Mesenchymal stem cell (in vitro differentiated cells and primary cell): ENCODE measurements at regions not wholly inside any gene's neighbourhood (a gene's known extent, or its start where the extent isn't known, plus 50 kb on each side); places are given as distances from the start of the nearest gene placed in this dataset.

Experiments
- DNase-seq: peaks from one replicate; pipeline ENCODE4 v3.0.0-alpha.2; 2013
- H2AFZ ChIP-seq: one replicate; pipeline ENCODE4 v1.6.1; 2013; ENCODE audit warnings: low read depth, mild to moderate bottlenecking, control low read depth, inconsistent platforms, low read length, moderate library complexity
- H2AK5ac ChIP-seq: 2 replicates; pipeline ENCODE4 v1.6.1; 2013; ENCODE audit warnings: low read length, moderate library complexity, mild to moderate bottlenecking, inconsistent platforms; ENCODE audit not compliant: severe bottlenecking
- H2BK120ac ChIP-seq: one replicate; pipeline ENCODE4 v1.6.1; 2013; ENCODE audit warnings: low read depth, mild to moderate bottlenecking, inconsistent platforms, low read length, moderate library complexity
- H2BK12ac ChIP-seq, 2 experiments: one replicate each; pipeline ENCODE4 v1.6.1; 2013; ENCODE audit warnings: inconsistent platforms in 2 of 2, low read length in 2 of 2, mild to moderate bottlenecking in 2 of 2, moderate library complexity in 2 of 2, control low read depth in 1 of 2
- H2BK15ac ChIP-seq: one replicate; pipeline ENCODE4 v1.6.1; 2013; ENCODE audit warnings: mild to moderate bottlenecking, low read depth, inconsistent platforms; ENCODE audit not compliant: poor library complexity, severe bottlenecking
- H2BK5ac ChIP-seq: 2 replicates; pipeline ENCODE4 v1.6.1; 2013; ENCODE audit warnings: low read depth, mild to moderate bottlenecking, low read length, control low read depth, inconsistent platforms; ENCODE audit not compliant: poor library complexity, severe bottlenecking
- H3K14ac ChIP-seq, 2 experiments: one replicate each; pipeline ENCODE4 v1.6.1; 2013; ENCODE audit warnings: inconsistent platforms in 2 of 2, low read length in 2 of 2, control low read depth in 1 of 2, mild to moderate bottlenecking in 1 of 2, moderate library complexity in 1 of 2
- H3K18ac ChIP-seq, 2 experiments: one replicate each; pipeline ENCODE4 v1.6.1; 2013; ENCODE audit warnings: inconsistent platforms in 2 of 2, low read length in 2 of 2, control low read depth in 1 of 2, low read depth in 1 of 2, mild to moderate bottlenecking in 1 of 2
- H3K23ac ChIP-seq, 2 experiments: one replicate each; pipeline ENCODE4 v1.6.1; 2013; ENCODE audit warnings: inconsistent platforms in 2 of 2, low read length in 2 of 2, mild to moderate bottlenecking in 2 of 2, moderate library complexity in 2 of 2, control low read depth in 1 of 2
- H3K27ac ChIP-seq: 2 replicates; pipeline ENCODE4 v1.5.1; 2013; ENCODE audit warnings: mild to moderate bottlenecking, moderate library complexity, low read length, control low read depth, inconsistent platforms; ENCODE audit not compliant: poor library complexity, severe bottlenecking
- H3K27me3 ChIP-seq, 2 experiments: 2 replicates each; pipeline versions ENCODE4 v1.6.1 to v1.7.0; 2013; ENCODE audit warnings: low read length in 2 of 2, mild to moderate bottlenecking in 2 of 2, moderate library complexity in 2 of 2, control low read depth in 1 of 2, inconsistent platforms in 1 of 2; ENCODE audit not compliant: control insufficient read depth in 1 of 2, insufficient read depth in 1 of 2
- H3K36me3 ChIP-seq, 2 experiments: 2 replicates each; pipeline versions ENCODE4 v1.6.1 to v1.7.0; 2013; ENCODE audit warnings: low read length in 2 of 2, control low read depth in 1 of 2, inconsistent platforms in 1 of 2, low read depth in 1 of 2, mild to moderate bottlenecking in 1 of 2; ENCODE audit not compliant: insufficient read depth in 2 of 2, control insufficient read depth in 1 of 2
- H3K4ac ChIP-seq, 2 experiments: one replicate each; pipeline ENCODE4 v1.6.1; 2013; ENCODE audit warnings: inconsistent platforms in 2 of 2, low read length in 2 of 2, mild to moderate bottlenecking in 2 of 2, moderate library complexity in 2 of 2, control low read depth in 1 of 2, low read depth in 1 of 2
- H3K4me1 ChIP-seq: 2 replicates; pipeline ENCODE4 v1.6.1; 2013; ENCODE audit warnings: low read depth, low read length, control low read depth; ENCODE audit not compliant: control insufficient read depth, insufficient read depth
- H3K4me2 ChIP-seq: 2 replicates; pipeline ENCODE4 v1.6.1; 2013; ENCODE audit warnings: low read length, mild to moderate bottlenecking, inconsistent platforms; ENCODE audit not compliant: poor library complexity, severe bottlenecking
- H3K4me3 ChIP-seq, 2 experiments: 2 replicates each; pipeline versions ENCODE4 v1.5.1 to v1.7.0; 2013; ENCODE audit warnings: low read length in 2 of 2, mild to moderate bottlenecking in 2 of 2, control low read depth in 1 of 2, low read depth in 1 of 2; ENCODE audit not compliant: insufficient read depth in 1 of 2
- H3K79me1 ChIP-seq: replicated peaks from 2 replicates; pipeline ENCODE4 v1.6.1; 2013; ENCODE audit warnings: mild to moderate bottlenecking, control low read depth, low read length, inconsistent platforms; ENCODE audit not compliant: poor library complexity, severe bottlenecking
- H3K9ac ChIP-seq: 2 replicates; pipeline ENCODE4 v1.7.0; 2013; ENCODE audit warnings: mild to moderate bottlenecking, low read length, moderate library complexity
- H3K9me3 ChIP-seq: 2 replicates; pipeline ENCODE4 v1.7.0; 2013; ENCODE audit warnings: mild to moderate bottlenecking, low read length; ENCODE audit not compliant: control insufficient read depth
- H4K8ac ChIP-seq: one replicate; pipeline ENCODE4 v1.6.1; 2013; ENCODE audit warnings: inconsistent platforms, mild to moderate bottlenecking, low read length, moderate library complexity
- H4K91ac ChIP-seq: one replicate; pipeline ENCODE4 v1.6.1; 2013; ENCODE audit warnings: mild to moderate bottlenecking, low read length, inconsistent platforms
- WGBS: methylation state at CpG from one replicate; pipeline ENCODE4 v1.1.7; 2013; ENCODE audit warnings: mixed read lengths; 5-methylcytosine and 5-hydroxymethylcytosine counted together

DNA sequence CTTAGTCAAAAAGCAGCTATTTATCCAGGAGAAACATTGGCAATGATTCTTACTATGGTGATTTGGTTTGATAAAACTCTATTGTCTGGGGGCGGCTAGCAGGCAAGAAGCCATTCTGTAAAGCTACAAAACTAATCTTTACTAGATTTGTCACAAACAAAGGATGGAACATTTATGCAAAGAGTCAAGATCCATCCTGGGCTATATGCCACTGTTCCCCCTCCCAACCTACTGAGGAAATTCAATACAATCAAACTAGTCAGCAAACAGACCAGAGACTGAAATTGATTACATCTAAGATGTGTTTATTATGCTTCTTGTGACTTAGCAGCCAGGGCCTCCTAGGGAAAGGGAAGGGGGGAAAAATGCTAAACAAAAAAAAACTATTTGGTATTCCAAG, 397.6 kb downstream of the GPAM start:
- no peaks in the 10 kb centered on the region for H3K79me1 ChIP-seq
- H2BK5ac ChIP-seq = no peak overlapping the region
- H2BK12ac ChIP-seq = no peak overlapping the region
- H2BK15ac ChIP-seq = no peak overlapping the region
- H2AK5ac ChIP-seq = no peak overlapping the region
- WGBS = 100% methylated on average over 1 of the region's 1 CpG
- no peaks in the 10 kb centered on the region for H3K36me3 ChIP-seq
- no peak overlapping the region for H3K14ac ChIP-seq
- no peak overlapping the region for H2BK120ac ChIP-seq
- no peak overlapping the region for H3K9ac ChIP-seq
- H4K91ac ChIP-seq = no peak overlapping the region
- H3K4me1 ChIP-seq = no peaks in the 10 kb centered on the region
- no peak overlapping the region for H3K4ac ChIP-seq
- no peak overlapping the region for H3K23ac ChIP-seq
- H3K9me3 ChIP-seq = no peaks in the 10 kb centered on the region
- no peak overlapping the region for H3K27ac ChIP-seq
- H3K27me3 ChIP-seq = peaks cover 0 to 11% of the 10 kb centered on the region in 2 experiments
- DNase-seq = no peak
- no peak overlapping the region for H2AFZ ChIP-seq
- no peak overlapping the region for H3K4me3 ChIP-seq
- no peak overlapping the region for H4K8ac ChIP-seq
- H3K18ac ChIP-seq = no peak overlapping the region
- H3K4me2 ChIP-seq = no peak overlapping the region

GRCh38 chr10:111789821-111790220, 393.7 kb downstream of the GPAM start:
- H4K91ac ChIP-seq = no peak overlapping the region
- H3K36me3 ChIP-seq = no peaks in the 10 kb centered on the region
- H2AK5ac ChIP-seq = no peak overlapping the region
- no peak overlapping the region for H4K8ac ChIP-seq
- H3K9me3 ChIP-seq = peaks cover 3% of the 10 kb centered on the region
- H2BK5ac ChIP-seq = no peak overlapping the region
- no peak overlapping the region for H2AFZ ChIP-seq
- H3K23ac ChIP-seq = no peak overlapping the region
- H3K27ac ChIP-seq = no peak overlapping the region
- peaks cover 0 to 5% of the 10 kb centered on the region in 2 experiments for H3K27me3 ChIP-seq
- no peak overlapping the region for H3K4me2 ChIP-seq
- no peaks in the 10 kb centered on the region for H3K79me1 ChIP-seq
- H3K14ac ChIP-seq = no peak overlapping the region
- H3K18ac ChIP-seq = no peak overlapping the region
- no peaks in the 10 kb centered on the region for H3K4me1 ChIP-seq
- H3K4me3 ChIP-seq = no peak overlapping the region
- no peak overlapping the region for H2BK12ac ChIP-seq
- no peak overlapping the region for H3K4ac ChIP-seq
- no peak overlapping the region for H2BK120ac ChIP-seq
- no peak overlapping the region for H2BK15ac ChIP-seq
- H3K9ac ChIP-seq = no peak overlapping the region
- no peak for DNase-seq

GRCh38 chr10:111801841-111802240, 381.7 kb downstream of the GPAM start:
- Histone ChIP-seq H3K23ac (no peak overlapping the region), H2BK5ac (no peak overlapping the region), H2BK15ac (no peak overlapping the region), H2AK5ac (no peak overlapping the region), H3K4ac (no peak overlapping the region), H3K4me3 (no peak overlapping the region), H2BK120ac (no peak overlapping the region), H3K14ac (no peak overlapping the region), H3K79me1 (no peaks in the 10 kb centered on the region), H4K8ac (no peak overlapping the region), H2BK12ac (no peak overlapping the region), H3K27ac (no peak overlapping the region), H3K36me3 (no peaks in the 10 kb centered on the region), H3K4me2 (no peak overlapping the region), H3K9ac (no peak overlapping the region), H3K9me3 (no peaks in the 10 kb centered on the region), H4K91ac (no peak overlapping the region), H2AFZ (no peak overlapping the region), H3K4me1 (no peaks in the 10 kb centered on the region), H3K27me3 (peaks cover 0 to 5% of the 10 kb centered on the region in 2 experiments), H3K18ac (no peak overlapping the region)
- DNase-seq = no peak
- 65% methylated on average over 1 of the region's 2 CpGs for WGBS

DNA sequence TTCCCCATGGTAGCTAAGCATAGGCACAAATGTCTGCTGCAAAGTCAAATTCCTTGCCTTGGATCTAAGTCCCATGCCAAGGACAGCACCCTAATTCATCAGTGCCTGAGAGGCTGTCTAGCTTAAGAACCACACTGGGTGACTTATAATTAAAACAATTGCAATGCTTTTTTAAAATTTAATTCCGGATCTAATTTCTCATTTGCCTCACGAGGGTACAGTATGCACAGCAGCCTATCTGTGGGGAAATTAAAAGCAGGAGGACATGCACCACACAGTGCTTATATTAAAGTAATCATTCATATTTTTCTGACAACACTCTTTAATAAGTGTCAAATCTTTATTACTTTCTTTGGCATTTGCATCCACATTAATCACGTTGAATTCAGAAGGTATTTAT, 378.8 kb downstream of the GPAM start:
- H2AFZ ChIP-seq = no peak overlapping the region
- DNase-seq = no peak
- WGBS = 72% methylated on average over 2 of the region's 3 CpGs

More for the DNA sequence above, 378.8 kb downstream of the GPAM start:
- Histone ChIP-seq H2BK5ac (no peak overlapping the region), H2BK12ac (no peak overlapping the region), H2BK15ac (no peak overlapping the region), H3K4ac (no peak overlapping the region), H3K4me1 (no peaks in the 10 kb centered on the region), H3K23ac (no peak overlapping the region), H3K9me3 (no peaks in the 10 kb centered on the region), H3K79me1 (no peaks in the 10 kb centered on the region), H3K27me3 (peaks cover 0 to 5% of the 10 kb centered on the region in 2 experiments), H4K91ac (no peak overlapping the region), H4K8ac (no peak overlapping the region), H3K27ac (no peak overlapping the region), H2BK120ac (no peak overlapping the region), H3K18ac (no peak overlapping the region), H3K14ac (no peak overlapping the region), H2AK5ac (no peak overlapping the region), H3K36me3 (no peaks in the 10 kb centered on the region), H3K9ac (no peak overlapping the region), H3K4me2 (no peak overlapping the region), H3K4me3 (no peak overlapping the region)
